CD1c-positive myeloid dendritic cell (primary cell): ENCODE measurements at regions not wholly inside any gene's neighbourhood (a gene's known extent, or its start where the extent isn't known, plus 50 kb on each side); places are given as distances from the start of the nearest gene placed in this dataset.
"Not testable (repeated sequence)": the region's sequence is repeated elsewhere in the genome, so short reads cannot be mapped to it uniquely, and the experiment has no call there.

ENCODE experiments used
- DNase-seq: peaks from one replicate; pipeline ENCODE4 v3.0.0-alpha.2; 2016; ENCODE audit errors: extremely low spot score

GRCh38 chr5:117732264-117732663 is 1157.6 kb upstream of the SEMA6A start:
- no peak for DNase-seq

DNA sequence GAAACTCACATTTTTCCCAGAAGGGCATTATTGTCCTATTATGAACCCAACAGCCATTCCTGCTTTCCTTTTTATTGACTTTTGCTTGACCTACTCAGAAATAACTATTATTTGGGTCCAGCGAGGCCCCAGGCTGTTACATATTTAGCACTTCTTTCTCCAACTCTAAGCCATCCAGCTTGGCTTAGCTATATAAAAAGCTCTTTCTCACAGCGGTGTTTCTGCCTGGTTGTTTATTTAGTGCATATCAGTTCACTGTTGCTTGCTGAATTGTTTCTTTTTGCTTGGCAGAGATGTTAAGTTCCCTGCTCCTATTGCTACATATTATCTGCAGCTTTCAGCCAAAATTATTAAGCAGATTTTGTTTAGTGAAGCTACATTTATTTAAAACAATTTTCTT is 1156.8 kb upstream of the SEMA6A start:
- DNase-seq: no peak

DNA sequence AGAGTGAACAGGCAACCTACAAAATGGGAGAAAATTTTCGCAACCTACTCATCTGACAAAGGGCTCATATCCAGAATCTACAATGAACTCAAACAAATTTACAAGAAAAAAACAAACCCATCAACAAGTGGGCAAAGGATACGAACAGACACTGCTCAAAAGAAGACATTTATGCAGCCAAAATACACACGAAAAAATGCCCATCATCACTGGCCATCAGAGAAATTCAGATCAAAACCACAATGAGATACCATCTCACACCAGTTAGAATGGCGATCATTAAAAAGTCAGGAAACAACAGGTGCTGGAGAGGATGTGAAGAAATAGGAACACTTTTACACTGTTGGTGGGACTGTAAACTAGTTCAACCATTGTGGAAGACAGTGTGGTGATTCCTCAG is 1146.2 kb upstream of the SEMA6A start:
- not testable (repeated sequence) for DNase-seq

GRCh38 chr5:117719413-117719812 is 1144.8 kb upstream of the SEMA6A start:
- no peak for DNase-seq

GRCh38 chr5:117713585-117714198 is 1139.1 kb upstream of the SEMA6A start:
- DNase-seq: no peak

DNA sequence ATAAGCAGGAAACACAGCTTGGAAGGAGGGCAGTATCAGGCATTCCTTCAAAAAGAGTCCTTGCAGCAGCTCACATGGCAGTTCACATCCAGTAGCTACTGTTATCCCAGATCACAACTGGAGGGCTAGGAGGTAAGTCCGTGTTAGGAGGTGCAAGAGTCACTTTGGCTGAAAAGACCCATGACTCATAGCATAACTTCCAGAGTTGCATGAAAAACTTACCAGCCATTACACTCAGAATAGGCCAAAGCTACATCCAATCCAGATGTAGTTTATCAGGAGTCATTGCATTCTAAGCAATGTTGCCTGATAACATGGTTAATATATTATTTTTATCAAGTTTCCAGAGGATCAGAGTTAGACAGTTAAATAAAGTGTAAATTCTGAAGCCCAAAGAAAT is 1126.4 kb upstream of the SEMA6A start:
- DNase-seq: no peak

DNA sequence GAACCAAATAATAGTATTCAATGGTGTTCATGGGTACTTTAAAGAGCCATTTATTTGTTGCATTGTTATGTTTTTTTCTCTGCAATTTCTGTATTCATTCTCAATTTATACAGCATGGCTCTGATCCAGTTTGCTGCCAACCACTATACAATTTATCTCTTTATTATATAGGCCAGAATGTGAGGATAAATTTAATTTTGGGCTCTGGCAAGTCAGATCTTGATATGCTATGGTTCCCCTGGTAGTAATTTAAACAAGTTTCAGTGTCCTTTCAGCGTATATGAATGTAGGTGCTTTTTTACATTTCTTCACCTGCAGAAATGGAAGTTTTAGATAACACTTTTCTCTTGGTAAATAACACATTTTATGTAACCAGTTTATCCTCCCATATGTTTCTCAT is 1118.0 kb upstream of the SEMA6A start:
- no peak for DNase-seq

DNA sequence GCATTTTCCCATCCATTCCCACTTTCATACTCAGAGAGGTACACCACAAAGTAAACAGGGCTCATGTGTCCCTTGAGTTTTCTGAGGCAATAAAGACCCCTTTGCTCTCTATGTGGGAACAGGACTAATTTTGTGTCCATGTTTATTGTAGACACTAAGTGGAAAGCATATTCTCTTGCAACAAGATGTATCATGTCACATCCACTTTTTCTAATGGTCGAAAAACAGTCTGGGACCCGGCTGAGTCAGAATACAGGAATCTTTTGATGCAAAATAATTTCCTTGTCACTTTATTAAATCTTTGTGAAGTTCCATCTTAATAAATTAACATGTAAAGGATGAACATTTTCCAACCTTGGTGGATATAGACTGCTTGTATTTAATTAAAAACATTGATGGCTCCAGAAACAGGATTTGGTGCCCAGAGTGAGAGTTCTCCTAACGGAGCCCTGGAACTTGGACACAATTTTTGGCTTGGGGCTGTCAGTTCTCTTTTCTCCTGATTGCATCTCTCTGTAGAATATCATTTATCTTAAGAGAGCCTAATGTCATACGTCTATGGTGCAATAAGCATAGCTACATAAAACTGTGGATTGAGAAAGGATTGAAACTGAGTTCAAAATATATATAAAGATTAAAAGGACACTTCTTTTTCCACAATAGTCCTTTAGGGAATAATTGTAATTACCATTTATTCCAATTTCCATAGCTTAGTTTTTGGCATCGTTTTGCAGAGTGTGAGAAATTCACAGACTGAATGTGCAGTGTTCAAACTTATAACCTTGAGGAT is 1116.7 kb upstream of the SEMA6A start:
- no peak for DNase-seq

GRCh38 chr5:117690612-117691011 is 1116.0 kb upstream of the SEMA6A start:
- DNase-seq: no peak

DNA sequence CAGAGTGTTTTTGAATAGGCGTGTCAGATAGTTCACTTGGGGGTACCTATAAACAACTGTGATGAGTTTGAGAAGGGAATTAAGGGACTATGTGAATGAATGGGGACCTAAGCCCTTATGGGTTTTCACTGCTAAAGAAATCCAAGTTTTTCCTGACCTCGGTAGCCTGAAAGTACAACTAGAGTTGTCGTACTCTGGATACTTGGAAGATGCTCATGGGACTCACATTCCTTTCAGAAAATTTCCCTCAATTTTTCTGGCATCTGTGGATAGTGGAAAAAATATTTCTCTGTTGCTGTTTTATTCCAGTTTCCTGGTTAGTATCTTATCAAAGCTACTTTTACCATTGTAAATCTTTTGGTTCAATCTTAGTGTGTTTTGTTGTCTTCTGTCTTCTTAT is 1112.3 kb upstream of the SEMA6A start:
- no peak for DNase-seq

DNA sequence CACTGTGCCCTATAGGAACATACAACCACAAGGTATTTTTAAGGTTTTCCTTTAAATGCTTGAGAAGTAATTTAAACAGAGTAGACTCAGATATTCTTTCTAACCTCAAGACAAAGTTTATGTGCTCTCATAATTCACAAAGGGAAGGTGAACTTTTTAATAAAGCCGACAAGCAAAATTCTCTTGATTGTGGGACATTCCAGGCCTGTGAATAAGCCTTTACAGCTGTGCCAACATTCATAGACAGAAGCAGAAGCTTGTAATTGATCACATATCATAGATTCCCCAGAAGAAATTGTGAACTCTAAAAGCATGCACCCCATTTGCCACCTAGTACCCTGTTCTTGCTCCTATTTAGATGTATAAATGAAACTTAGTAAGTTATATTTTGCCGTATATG is 1107.8 kb upstream of the SEMA6A start:
- no peak for DNase-seq

DNA sequence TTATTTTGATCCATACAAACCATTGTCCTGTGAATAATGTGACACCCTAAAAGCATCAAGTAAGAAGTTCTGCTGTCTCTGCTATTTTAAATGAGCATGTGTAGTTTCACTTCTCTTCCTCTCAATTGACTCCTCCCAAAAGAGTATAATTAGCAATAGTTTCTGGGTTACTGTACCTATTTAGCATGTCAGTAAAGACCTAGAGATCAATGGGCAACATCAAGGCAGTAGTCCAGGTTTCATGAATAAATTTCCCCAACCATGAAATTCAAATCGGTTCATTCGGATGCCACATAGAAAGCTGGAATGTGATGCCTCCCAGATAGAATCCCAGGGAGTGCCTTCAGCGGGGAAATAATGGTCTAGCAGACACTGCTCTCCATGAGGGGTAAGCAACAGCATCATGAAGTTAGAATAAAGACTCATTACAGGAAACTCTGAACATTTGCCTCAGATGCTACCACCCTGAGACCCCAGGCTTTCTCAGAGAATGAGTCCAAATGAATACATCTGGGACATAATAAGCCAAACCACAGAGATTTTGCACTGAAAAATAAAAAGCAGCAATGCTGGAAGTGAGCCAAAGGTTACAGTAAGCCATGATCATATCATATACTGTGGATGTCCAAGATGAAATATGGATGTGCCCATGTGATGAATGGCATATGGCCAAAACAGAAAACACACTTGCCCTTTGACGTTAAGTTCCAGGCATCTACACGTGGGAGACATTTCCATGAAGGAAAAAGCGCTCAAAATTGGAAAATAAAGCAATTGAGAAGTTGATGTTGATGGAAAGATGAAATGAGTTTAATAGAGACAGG is 1107.0 kb upstream of the SEMA6A start:
- no peak for DNase-seq

DNA sequence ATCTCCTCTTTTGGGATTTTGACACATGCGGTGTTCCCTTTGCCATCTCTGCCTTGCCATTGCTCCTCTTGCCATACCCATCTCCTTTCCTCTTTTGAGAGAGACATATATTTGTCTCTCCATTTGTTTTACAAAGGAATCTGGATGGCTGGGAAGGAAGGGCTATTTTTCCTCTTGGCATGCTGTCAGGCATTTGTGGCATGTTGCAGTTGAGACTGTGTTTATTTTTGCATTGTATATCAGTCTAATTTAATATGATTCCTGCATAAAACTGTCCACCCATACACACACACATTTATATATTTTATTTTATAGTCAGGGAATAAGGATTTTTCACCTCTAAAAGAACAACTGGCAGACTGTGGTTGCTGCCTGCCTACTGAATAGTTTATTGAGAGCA is 1105.8 kb upstream of the SEMA6A start:
- DNase-seq: no peak

DNA sequence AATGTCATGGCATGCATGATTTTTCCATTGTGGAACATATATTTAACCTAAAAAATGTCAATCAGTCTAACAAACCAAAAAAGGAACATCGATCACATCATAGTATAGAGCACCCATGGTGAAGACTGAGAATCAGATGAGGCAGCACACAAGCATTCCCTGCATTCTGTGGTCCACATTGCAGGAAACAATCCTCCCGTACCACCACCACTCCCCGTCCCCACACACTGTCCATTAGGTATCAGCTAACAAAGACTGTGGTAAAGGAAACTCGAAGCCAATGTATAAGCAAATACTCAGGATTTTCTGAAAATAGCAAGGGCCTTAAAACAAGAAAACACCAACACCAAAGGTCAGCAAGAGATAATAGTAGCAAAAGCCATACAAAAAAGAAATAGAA is 1104.4 kb upstream of the SEMA6A start:
- no peak for DNase-seq

GRCh38 chr5:117675646-117676045 is 1101.0 kb upstream of the SEMA6A start:
- DNase-seq: no peak

DNA sequence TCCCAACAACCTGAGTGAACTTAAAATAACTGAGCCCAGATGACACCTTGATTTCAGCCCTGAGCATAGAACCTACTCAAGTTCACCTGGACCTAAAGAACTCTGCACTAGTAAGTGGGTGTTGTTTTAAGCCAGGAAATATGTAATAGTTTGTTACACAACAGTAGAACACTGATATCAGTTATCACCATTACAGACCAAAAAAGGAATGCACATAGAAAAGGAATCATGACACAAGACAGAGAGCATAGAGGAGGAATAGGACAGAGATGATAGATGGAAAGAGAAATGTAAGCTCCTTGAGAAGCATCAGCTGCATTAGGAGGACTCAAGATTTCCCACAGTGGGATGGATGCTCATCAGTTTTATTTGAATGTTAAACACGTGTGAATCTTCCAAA is 1096.9 kb upstream of the SEMA6A start:
- DNase-seq: no peak

DNA sequence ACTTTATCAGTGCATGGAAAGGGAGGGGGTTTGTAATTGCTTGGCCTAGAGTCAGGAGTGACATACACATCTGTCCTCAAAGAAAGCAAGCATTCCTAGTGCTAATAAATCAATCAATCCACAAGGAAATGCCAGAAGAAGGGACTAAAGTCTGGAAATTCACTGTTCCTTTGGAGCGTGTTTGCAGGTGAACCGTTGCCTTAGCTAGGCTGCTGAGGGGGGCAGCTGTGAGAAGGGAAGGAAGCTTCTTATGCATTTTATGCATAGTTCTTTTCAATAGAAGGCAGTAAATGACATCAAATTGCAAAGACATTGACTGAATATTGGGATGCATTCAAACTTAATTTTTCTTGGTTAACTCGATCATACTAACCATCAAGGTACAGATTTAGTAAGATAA is 1092.5 kb upstream of the SEMA6A start:
- no peak for DNase-seq

DNA sequence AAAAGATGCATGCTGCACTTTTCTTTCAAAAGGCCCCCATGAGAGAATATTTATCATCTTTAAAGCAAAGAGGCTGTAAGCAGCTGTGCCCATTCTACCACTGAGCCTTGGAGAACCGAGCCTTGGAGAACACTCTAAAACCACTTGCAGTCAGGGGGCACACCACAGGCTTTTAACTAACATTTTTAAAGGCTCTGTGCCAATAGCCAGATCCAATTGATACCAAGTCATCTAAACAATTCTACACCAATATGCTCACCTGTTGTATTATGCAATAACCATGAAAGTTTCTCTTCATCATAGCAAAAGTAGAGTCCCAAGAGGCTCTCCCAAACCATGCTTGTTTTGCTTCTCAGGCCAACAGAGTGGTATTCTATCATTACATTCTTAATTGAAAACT is 1090.5 kb upstream of the SEMA6A start:
- no peak for DNase-seq

DNA sequence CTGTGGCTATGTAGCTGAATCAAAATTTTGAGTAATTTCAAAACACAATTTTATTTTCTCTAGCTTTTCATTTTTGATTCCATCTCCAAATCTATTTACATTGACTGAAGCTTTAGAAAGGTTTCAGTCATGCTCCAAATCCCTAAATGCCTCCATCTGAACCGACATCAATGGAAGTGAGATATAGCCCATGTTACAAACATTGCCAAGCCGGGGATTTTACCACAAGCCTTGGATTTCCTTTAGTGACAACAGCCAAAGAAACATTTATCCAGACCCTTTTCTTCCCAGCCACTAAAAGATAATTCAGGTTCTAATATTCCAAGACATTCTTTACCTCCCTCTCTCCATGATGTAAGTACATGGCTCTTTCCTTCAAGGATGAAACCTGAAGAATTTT is 1087.7 kb upstream of the SEMA6A start:
- DNase-seq: no peak

GRCh38 chr5:117657541-117657940 is 1082.9 kb upstream of the SEMA6A start:
- DNase-seq: no peak

DNA sequence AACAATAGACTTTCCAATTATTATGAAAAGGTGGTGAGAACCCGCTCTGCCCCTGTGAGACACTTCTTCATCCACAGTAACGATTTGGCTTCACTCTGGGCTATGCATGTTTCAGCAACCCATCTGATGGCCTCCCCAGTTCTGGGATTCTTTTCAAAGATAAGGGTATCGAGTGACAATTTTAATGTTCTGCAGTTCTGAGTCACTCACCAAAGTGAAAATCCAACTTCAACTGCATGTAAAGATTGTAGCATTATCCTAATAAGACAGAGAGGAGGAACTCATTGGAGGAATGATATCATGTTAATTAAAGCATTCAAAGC is 1078.3 kb upstream of the SEMA6A start:
- no peak for DNase-seq

GRCh38 chr5:117652036-117652957 is 1077.7 kb upstream of the SEMA6A start:
- DNase-seq: no peak
